DOHH2 (cell line): ENCODE measurements at regions not wholly inside any gene's neighbourhood (a gene's known extent, or its start where the extent isn't known, plus 50 kb on each side); places are given as distances from the start of the nearest gene placed in this dataset.

Experiments used
- CTCF ChIP-seq: fragments of 200-600 bp; sonication (generic); IDR thresholded peaks from one replicate; pipeline ENCODE4 v1.5.1; 2014; ENCODE audit warnings: antibody characterized with exemption, mild to moderate bottlenecking, low read depth, low read length; ENCODE audit not compliant: poor library complexity, severe bottlenecking
- EZH2phosphoT487 ChIP-seq: fragments of 200-600 bp; sonication (generic); IDR thresholded peaks from 2 replicates; pipeline ENCODE4 v1.6.1; 2017; ENCODE audit warnings: borderline replicate concordance, mild to moderate bottlenecking, antibody characterized with exemption, low read length, moderate library complexity, mixed read lengths

- TF ChIP-seq CTCF (no peak), EZH2phosphoT487 (no peak)
These were observed 419.6 kb downstream of the MED13L start for GRCh38 chr12:115857923-115858322.
